ENCODE measurements at regions not wholly inside any gene's neighbourhood (a gene's known extent, or its start where the extent isn't known, plus 50 kb on each side); places are given as distances from the start of the nearest gene placed in this dataset.

DNA sequence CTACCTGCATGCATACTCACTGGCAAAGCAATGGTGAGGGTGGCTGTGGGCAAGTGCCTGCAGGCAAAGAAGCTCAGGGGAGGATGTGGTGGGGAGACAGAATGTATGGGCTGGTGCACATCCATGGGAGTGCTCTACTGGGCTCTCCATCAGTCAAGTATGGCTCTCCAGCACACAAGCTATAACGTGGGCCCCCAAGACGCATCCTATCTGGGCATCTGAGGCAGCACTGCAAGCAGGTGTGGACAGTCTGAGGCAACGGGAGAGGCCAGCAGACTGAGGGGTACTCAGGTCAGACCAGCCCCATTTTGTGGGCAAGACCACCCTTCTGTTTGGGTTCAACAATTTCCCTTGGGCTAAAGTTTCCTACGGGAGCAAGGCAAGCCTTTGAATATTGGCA is 1227.8 kb downstream of the FAM133A start:
- no peak overlapping the region for H2BK20ac ChIP-seq (ENCODE audit: low read length)
- H3K79me2 ChIP-seq (ENCODE audit: control insufficient read depth in 1 of 2, insufficient read depth in 2 of 2, low read length in 2 of 2) = no peaks in the 10 kb centered on the region
- no peak overlapping the region for H3K18ac ChIP-seq (ENCODE audit: extremely low read depth, low read length)
- no peak overlapping the region for H3K27ac ChIP-seq (ENCODE audit: low read depth, low read length)
- H3K4me3 ChIP-seq (ENCODE audit: extremely low read depth in 1 of 4, insufficient read depth in 2 of 4, low read depth in 3 of 4, low read length in 4 of 4) = no peak overlapping the region
- H2BK5ac ChIP-seq (ENCODE audit: low read depth, low read length) = no peak overlapping the region
- ChIA-PET POLR2A (ENCODE audit: partially characterized antibody) (no interaction called here), CTCF (ENCODE audit: partially characterized antibody) (no interaction called here)
- FAIRE-seq = no peak
- no peak overlapping the region for H4K5ac ChIP-seq (ENCODE audit: insufficient read length, low read depth, low read length)
- no peaks in the 10 kb centered on the region for H3K9me3 ChIP-seq (ENCODE audit: insufficient read depth in 2 of 2, low read depth in 1 of 2, low read length in 1 of 2)
- H2BK120ac ChIP-seq (replicated peaks; ENCODE audit: low read depth, low read length) = no peak overlapping the region
- no peak overlapping the region for H2BK15ac ChIP-seq (ENCODE audit: low read length)
- no peak overlapping the region for H3K9ac ChIP-seq (replicated peaks in 1 of 4; ENCODE audit: extremely low read depth in 1 of 4, low read depth in 3 of 4, low read length in 3 of 4)
- WGBS, 2 experiments (ENCODE audit: extremely low coverage in 1 of 2, insufficient coverage in 1 of 2, insufficient read length in 1 of 2, insufficient replicate concordance in 2 of 2, low coverage in 1 of 2, low lambda C conversion rate in 2 of 2, missing lambda C conversion rate in 1 of 2) = 86% methylated on average over 2 of the region's 4 CpGs; no CpG with 5 or more reads in 1 of the 2 experiments
- H3K4me2 ChIP-seq (ENCODE audit: insufficient read depth in 1 of 2, low read depth in 2 of 2, low read length in 2 of 2) = no peak overlapping the region
- no peak for DNase-seq (ENCODE audit: low read depth in 1 of 2, low spot score in 2 of 2)
- H4K91ac ChIP-seq (replicated peaks; ENCODE audit: insufficient read length, low read length) = no peak overlapping the region
- no peaks in the 10 kb centered on the region; the same call in 1 of the 2 replicates for H3K79me1 ChIP-seq (ENCODE audit: low read depth, low read length)
- no peak overlapping the region for H3K56ac ChIP-seq (replicated peaks; ENCODE audit: insufficient read length, low read depth, low read length)
- no peak overlapping the region for H3K23ac ChIP-seq (ENCODE audit: insufficient read length)
- H3K4ac ChIP-seq (replicated peaks; ENCODE audit: insufficient read length, low read depth, low read length) = no peak overlapping the region
- no peaks in the 10 kb centered on the region for H4K20me1 ChIP-seq (replicated peaks in 1 of 2; ENCODE audit: control insufficient read depth in 1 of 2, insufficient read depth in 2 of 2, low read length in 2 of 2)
- H2AK5ac ChIP-seq (ENCODE audit: low read depth, low read length) = no peak overlapping the region
- H4K8ac ChIP-seq (ENCODE audit: extremely low read depth, insufficient read depth, low read length) = no peak overlapping the region
- no peaks in the 10 kb centered on the region for H3K23me2 ChIP-seq (ENCODE audit: low read depth, low read length)
- no peaks in the 10 kb centered on the region for H3K27me3 ChIP-seq (replicated peaks in 1 of 4; ENCODE audit: control insufficient read depth in 3 of 4, extremely low read depth in 1 of 4, insufficient read depth in 3 of 4, low read length in 3 of 4)
- H2BK12ac ChIP-seq (ENCODE audit: low read depth, low read length) = no peak overlapping the region
- H3K4me1 ChIP-seq (replicated peaks in 1 of 4; ENCODE audit: control insufficient read depth in 3 of 4, insufficient read depth in 4 of 4, low read length in 3 of 4) = no peaks in the 10 kb centered on the region
- H3K36me3 ChIP-seq (ENCODE audit: control insufficient read depth in 2 of 4, insufficient read depth in 4 of 4, low read length in 3 of 4) = no peaks in the 10 kb centered on the region
- no peak overlapping the region for H2AFZ ChIP-seq (ENCODE audit: low read length)
- no peak overlapping the region for H3K14ac ChIP-seq (ENCODE audit: insufficient read length)
- TF ChIP-seq CREB1 (IDR thresholded peaks at IDR 0.05) = no peak
- no peak for TF ChIP-seq NRF1 (IDR thresholded peaks at IDR 0.05; ENCODE audit: low read depth, low read length)
- no peak for TF ChIP-seq FOSL1 (IDR thresholded peaks at IDR 0.05; ENCODE audit: insufficient read depth, low read depth, low read length)
- no peak for TF ChIP-seq JUND (IDR thresholded peaks at IDR 0.05; ENCODE audit: low read length)
- TF ChIP-seq, protein P1, sequence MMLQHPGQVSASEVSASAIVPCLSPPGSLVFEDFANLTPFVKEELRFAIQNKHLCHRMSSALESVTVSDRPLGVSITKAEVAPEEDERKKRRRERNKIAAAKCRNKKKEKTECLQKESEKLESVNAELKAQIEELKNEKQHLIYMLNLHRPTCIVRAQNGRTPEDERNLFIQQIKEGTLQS (IDR thresholded peaks at IDR 0.05; ENCODE audit: insufficient read depth, low read depth, low read length) = no peak
- no peak for TF ChIP-seq TAF7 (optimal IDR thresholded peaks at IDR 0.05; ENCODE audit: borderline replicate concordance, low read depth, low read length)
- TF ChIP-seq, protein P2, sequence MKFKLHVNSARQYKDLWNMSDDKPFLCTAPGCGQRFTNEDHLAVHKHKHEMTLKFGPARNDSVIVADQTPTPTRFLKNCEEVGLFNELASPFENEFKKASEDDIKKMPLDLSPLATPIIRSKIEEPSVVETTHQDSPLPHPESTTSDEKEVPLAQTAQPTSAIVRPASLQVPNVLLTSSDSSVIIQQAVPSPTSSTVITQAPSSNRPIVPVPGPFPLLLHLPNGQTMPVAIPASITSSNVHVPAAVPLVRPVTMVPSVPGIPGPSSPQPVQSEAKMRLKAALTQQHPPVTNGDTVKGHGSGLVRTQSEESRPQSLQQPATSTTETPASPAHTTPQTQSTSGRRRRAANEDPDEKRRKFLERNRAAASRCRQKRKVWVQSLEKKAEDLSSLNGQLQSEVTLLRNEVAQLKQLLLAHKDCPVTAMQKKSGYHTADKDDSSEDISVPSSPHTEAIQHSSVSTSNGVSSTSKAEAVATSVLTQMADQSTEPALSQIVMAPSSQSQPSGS (IDR thresholded peaks at IDR 0.05; ENCODE audit: low read length) = no peak
- no peak for TF ChIP-seq RXRA (IDR thresholded peaks at IDR 0.05; ENCODE audit: insufficient read depth, low read depth, low read length)
- TF ChIP-seq BACH1 (IDR thresholded peaks at IDR 0.05; ENCODE audit: low read length) = no peak
- TF ChIP-seq ASH2L (IDR thresholded peaks at IDR 0.05; ENCODE audit: low read length) = no peak
- TF ChIP-seq KDM4A (IDR thresholded peaks at IDR 0.05; ENCODE audit: low read depth, low read length, severe bottlenecking) = no peak
- TF ChIP-seq KDM1A (IDR thresholded peaks at IDR 0.05; ENCODE audit: borderline replicate concordance, low read length) = no peak
- no peak for TF ChIP-seq GABPA (IDR thresholded peaks at IDR 0.05; ENCODE audit: borderline replicate concordance, insufficient read depth, low read length)
- TF ChIP-seq TBP (IDR thresholded peaks at IDR 0.05; ENCODE audit: low read depth, low read length) = no peak

Measured in H1 (cell line).